CD4-positive, alpha-beta T cell (primary cell): ENCODE measurements at regions not wholly inside any gene's neighbourhood (a gene's known extent, or its start where the extent isn't known, plus 50 kb on each side); places are given as distances from the start of the nearest gene placed in this dataset.

ENCODE experiments used
- ATAC-seq: fragments of 200-7000 bp; cut with Tn5 transposase; one replicate; pipeline ENCODE4 v1.10.0; 2022; ENCODE audit warnings: mild to moderate bottlenecking; ENCODE audit not compliant: poor library complexity
- CTCF ChIA-PET: fragments of 350-600 bp; sonication (Branson Sonifier 250); formaldehyde crosslinking; loops from one replicate; lab custom pipeline; 2021; ENCODE audit warnings: antibody characterized with exemption, inconsistent platforms; lab: Charles Lee
- POLR2A ChIA-PET: fragments of 350-600 bp; sonication (Branson Sonifier 250); formaldehyde crosslinking; loops from one replicate; lab custom pipeline; 2021; ENCODE audit warnings: antibody characterized with exemption, inconsistent platforms; lab: Charles Lee
- DNase-seq, 14 experiments: peaks; one replicate each; pipeline ENCODE4 v3.0.0-alpha.2; 2013 to 2020; ENCODE audit warnings: mixed read lengths in 2 of 14
- H3K27ac ChIP-seq, 2 donors: one replicate each; pipeline versions ENCODE4 v1.5.1 to v1.7.0; 2013; ENCODE audit warnings: low read length in 2 of 2, low read depth in 1 of 2, mild to moderate bottlenecking in 1 of 2
- H3K27me3 ChIP-seq, 2 experiments: 1 replicate in 1 of 2; 2 replicates in 1 of 2; pipeline versions ENCODE4 v1.6.1 to v1.7.0; 2013; ENCODE audit warnings: low read length in 2 of 2, control low read depth in 1 of 2, mild to moderate bottlenecking in 1 of 2, moderate library complexity in 1 of 2; ENCODE audit not compliant: insufficient read depth in 2 of 2, control insufficient read depth in 1 of 2
- H3K36me3 ChIP-seq: one replicate; pipeline ENCODE4 v1.6.1; 2013; ENCODE audit warnings: low read length, control low read depth; ENCODE audit not compliant: insufficient read depth
- H3K4me1 ChIP-seq: one replicate; pipeline ENCODE4 v1.6.1; 2013; ENCODE audit warnings: low read length, control low read depth; ENCODE audit not compliant: insufficient read depth
- H3K4me3 ChIP-seq: one replicate; pipeline ENCODE4 v1.5.1; 2013; ENCODE audit warnings: mild to moderate bottlenecking, low read length, moderate library complexity
- H3K9me3 ChIP-seq, 2 experiments: 1 replicate in 1 of 2; 2 replicates in 1 of 2; pipeline versions ENCODE4 v1.6.1 to v1.7.0; 2013; ENCODE audit warnings: low read length in 2 of 2, mild to moderate bottlenecking in 2 of 2, control low read depth in 1 of 2, moderate library complexity in 1 of 2; ENCODE audit not compliant: control insufficient read depth in 1 of 2, insufficient read depth in 1 of 2
- H3K27ac Mint-ChIP-seq: one replicate; pipeline ENCODE4 v1.8.0; 2020; ENCODE audit warnings: mixed read lengths
- H3K27me3 Mint-ChIP-seq: one replicate; pipeline ENCODE4 v1.8.0; 2021; ENCODE audit warnings: mixed read lengths
- H3K36me3 Mint-ChIP-seq: one replicate; pipeline ENCODE4 v1.8.0; 2021; ENCODE audit warnings: low read depth, mixed read lengths
- H3K4me1 Mint-ChIP-seq: one replicate; pipeline ENCODE4 v1.8.0; 2021; ENCODE audit warnings: low read depth, mixed read lengths
- H3K4me3 Mint-ChIP-seq: one replicate; pipeline ENCODE4 v1.8.0; 2020; ENCODE audit warnings: mild to moderate bottlenecking, mixed read lengths
- H3K9me3 Mint-ChIP-seq: one replicate; pipeline ENCODE4 v1.8.0; 2020; ENCODE audit warnings: mixed read lengths
- intact Hi-C, 2 experiments: fragments of 100-400 bp; cut with DNase I in 1 of 2; cut with micrococcal nuclease in 1 of 2; formaldehyde crosslinking; loops; one replicate each; pipeline versions ENCODE4 v1.15.1 to v1.9.0; 2023 to 2025; cut with DNase I, micrococcal nuclease
- TF ChIP-seq, protein P1 (sequence below): fragments of 200-600 bp; IDR thresholded peaks from one replicate; pipeline ENCODE4 v1.8.0; 2022; ENCODE audit warnings: antibody characterized with exemption, mild to moderate bottlenecking

DNA sequence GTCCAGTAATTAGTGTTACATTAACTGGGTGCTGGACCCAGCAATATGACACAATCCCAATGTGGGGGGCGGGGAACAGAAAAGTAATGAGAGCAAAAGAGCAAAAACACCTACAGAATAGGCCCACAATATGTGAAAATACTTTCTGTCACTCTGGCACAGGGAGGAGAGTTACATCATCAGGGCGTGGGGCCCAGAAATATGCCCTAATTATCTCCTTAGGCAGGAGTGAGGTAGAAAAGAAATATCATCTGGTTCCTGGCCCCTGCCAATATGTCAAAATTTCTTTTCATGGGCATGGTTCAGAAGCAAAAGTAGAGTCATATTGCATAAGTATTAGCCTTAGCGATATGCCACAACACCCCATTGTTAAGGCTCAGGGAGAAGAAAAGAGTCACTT is 959.8 kb upstream of the TSPY4 start:
- no peak overlapping the region for H3K27ac Mint-ChIP-seq

DNA sequence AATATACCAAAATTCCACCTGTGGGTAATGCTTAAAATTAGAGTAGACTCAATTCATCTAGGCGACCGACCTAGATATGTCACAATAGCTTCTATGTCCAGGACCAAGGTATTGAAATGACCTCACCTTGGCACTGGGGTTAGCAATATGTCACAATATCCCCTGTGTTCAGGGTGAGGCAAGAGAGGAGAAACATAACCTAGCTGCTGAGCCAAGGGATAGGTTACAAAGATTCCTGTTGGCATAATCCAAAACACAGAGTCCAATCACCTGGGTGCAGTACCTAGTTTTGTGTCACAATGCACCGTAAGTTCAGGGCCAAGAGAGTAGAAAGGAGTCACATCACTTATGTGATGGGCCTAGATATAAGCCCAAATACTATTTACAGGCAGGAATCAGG is 957.5 kb upstream of the TSPY4 start:
- DNase-seq (no peak), ATAC-seq (no peak)
- Mint-ChIP-seq H3K4me3 (no peak overlapping the region), H3K27ac (no peak overlapping the region), H3K9me3 (no peaks in the 10 kb centered on the region), H3K4me1 (no peaks in the 10 kb centered on the region), H3K36me3 (no peaks in the 10 kb centered on the region), H3K27me3 (no peaks in the 10 kb centered on the region)
- Histone ChIP-seq H3K9me3 (no peaks in the 10 kb centered on the region), H3K27me3 (no peaks in the 10 kb centered on the region), H3K27ac (no peak overlapping the region), H3K36me3 (no peaks in the 10 kb centered on the region), H3K4me1 (no peaks in the 10 kb centered on the region), H3K4me3 (no peak overlapping the region)
- ChIA-PET POLR2A (no interaction called here), CTCF (no interaction called here)
- intact Hi-C loops = no loop called here
- TF ChIP-seq, protein P1, sequence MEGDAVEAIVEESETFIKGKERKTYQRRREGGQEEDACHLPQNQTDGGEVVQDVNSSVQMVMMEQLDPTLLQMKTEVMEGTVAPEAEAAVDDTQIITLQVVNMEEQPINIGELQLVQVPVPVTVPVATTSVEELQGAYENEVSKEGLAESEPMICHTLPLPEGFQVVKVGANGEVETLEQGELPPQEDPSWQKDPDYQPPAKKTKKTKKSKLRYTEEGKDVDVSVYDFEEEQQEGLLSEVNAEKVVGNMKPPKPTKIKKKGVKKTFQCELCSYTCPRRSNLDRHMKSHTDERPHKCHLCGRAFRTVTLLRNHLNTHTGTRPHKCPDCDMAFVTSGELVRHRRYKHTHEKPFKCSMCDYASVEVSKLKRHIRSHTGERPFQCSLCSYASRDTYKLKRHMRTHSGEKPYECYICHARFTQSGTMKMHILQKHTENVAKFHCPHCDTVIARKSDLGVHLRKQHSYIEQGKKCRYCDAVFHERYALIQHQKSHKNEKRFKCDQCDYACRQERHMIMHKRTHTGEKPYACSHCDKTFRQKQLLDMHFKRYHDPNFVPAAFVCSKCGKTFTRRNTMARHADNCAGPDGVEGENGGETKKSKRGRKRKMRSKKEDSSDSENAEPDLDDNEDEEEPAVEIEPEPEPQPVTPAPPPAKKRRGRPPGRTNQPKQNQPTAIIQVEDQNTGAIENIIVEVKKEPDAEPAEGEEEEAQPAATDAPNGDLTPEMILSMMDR = no peak

More for the DNA sequence above, 959.8 kb upstream of the TSPY4 start:
- Histone ChIP-seq H3K27ac (no peak overlapping the region), H3K36me3 (no peaks in the 10 kb centered on the region), H3K4me1 (no peaks in the 10 kb centered on the region), H3K27me3 (no peaks in the 10 kb centered on the region), H3K4me3 (no peak overlapping the region), H3K9me3 (no peaks in the 10 kb centered on the region)
- ChIA-PET CTCF (no interaction called here), POLR2A (no interaction called here)
- intact Hi-C loops = no loop called here
- Mint-ChIP-seq H3K4me3 (no peak overlapping the region), H3K27me3 (no peaks in the 10 kb centered on the region), H3K36me3 (no peaks in the 10 kb centered on the region), H3K9me3 (no peaks in the 10 kb centered on the region), H3K4me1 (no peaks in the 10 kb centered on the region)
- DNase-seq (no peak), ATAC-seq (no peak)
- TF ChIP-seq, protein P1 = no peak

DNA sequence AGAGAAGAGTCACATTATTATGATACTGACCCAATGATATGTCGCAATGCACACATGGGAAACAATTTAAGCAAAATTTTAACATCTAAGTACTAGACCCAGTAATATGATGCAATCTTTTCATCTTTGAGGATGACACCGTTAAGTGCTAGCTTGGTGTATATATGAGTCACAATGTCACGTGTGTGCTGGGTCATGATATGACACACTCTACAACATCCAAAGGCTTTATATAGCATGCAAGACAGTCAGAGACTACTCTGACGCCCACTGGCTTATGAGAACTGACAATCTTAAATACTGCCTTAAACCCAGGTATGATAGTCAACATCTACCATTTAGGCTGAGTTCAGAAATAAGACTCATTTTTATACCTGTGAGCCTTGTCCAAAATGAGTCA is 955.8 kb upstream of the TSPY4 start:
- Histone ChIP-seq H3K27ac (no peak overlapping the region), H3K4me3 (no peak overlapping the region), H3K36me3 (no peaks in the 10 kb centered on the region), H3K9me3 (no peaks in the 10 kb centered on the region), H3K4me1 (no peaks in the 10 kb centered on the region), H3K27me3 (no peaks in the 10 kb centered on the region)
- intact Hi-C loops = no loop called here
- ATAC-seq = no peak
- DNase-seq = no peak
- TF ChIP-seq, protein P1 = no peak
- Mint-ChIP-seq H3K4me3 (no peak overlapping the region), H3K27ac (no peak overlapping the region), H3K27me3 (no peaks in the 10 kb centered on the region), H3K4me1 (no peaks in the 10 kb centered on the region), H3K36me3 (no peaks in the 10 kb centered on the region), H3K9me3 (no peaks in the 10 kb centered on the region)
- ChIA-PET CTCF (no interaction called here), POLR2A (no interaction called here)
